NOMO-1 treated with DMSO at 0.1 percent for 48 hours (cell line): ENCODE measurements at regions not wholly inside any gene's neighbourhood (a gene's known extent, or its start where the extent isn't known, plus 50 kb on each side); places are given as distances from the start of the nearest gene placed in this dataset.
"Not testable (repeated sequence)": the region's sequence is repeated elsewhere in the genome, so short reads cannot be mapped to it uniquely, and the experiment has no call there.

Experiments
- DNase-seq: peaks from one replicate; lab custom pipeline; 2025; ENCODE audit not compliant: unreplicated experiment; lab: John Stamatoyannopoulos, UW

DNA sequence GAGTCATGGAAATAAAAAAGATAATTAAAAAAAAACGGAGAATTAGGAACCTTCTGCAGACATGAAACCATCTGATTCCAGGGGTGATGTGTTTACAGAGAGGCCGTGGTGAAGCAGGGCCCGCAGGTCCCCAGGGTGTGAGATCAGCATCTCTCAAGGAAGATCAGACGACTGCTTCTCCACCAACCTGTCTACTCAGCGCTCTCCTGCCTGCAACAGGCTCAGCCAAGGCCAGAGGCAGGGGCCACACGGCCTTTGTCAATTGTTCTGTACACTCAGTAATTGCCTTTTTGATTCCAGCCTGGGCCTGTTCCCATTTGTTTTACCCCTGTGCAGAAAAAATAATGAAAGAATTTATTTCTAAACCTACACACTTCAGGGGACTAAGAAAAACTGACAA is 124.6 kb downstream of the NXPE2 start:
- DNase-seq = no peak

DNA sequence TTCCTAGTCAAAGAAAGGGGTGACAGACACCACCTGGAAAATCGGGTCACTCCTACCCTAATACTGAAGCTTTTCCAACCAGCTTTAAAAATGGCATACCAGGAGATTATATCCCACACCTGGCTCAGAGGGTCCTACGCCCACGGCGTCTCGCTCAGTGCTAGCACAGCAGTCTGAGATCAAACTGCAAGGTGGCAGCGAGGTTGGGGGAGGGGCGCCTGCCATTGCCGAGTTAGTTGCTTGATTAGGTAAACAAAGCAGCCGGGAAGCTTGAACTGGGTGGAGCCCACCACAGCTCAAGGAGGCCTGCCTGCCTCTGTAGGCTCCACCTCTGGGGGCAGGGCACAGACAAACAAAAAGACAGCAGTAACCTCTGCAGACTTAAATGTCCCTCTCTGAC is 127.1 kb downstream of the NXPE2 start:
- DNase-seq = not testable (repeated sequence)

DNA sequence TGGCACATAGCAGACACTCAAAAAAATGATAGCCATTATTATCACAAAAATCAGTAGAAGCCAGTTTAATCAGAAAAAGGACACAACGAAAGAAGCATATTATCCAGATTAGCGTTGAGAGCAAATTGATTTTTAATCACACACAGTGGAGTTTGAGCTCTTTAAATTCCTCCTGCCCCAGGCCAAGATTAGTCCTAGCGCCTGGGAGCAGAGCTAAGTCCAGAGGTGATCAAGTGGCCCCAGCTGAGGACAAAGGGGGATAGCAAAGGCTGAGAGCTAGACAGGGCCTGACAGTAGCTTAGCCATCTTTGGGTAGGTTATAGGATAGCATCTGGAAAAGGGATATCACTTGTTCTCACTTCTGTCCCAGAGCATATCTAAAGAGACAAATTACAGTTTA is 133.6 kb downstream of the NXPE2 start:
- no peak for DNase-seq

DNA sequence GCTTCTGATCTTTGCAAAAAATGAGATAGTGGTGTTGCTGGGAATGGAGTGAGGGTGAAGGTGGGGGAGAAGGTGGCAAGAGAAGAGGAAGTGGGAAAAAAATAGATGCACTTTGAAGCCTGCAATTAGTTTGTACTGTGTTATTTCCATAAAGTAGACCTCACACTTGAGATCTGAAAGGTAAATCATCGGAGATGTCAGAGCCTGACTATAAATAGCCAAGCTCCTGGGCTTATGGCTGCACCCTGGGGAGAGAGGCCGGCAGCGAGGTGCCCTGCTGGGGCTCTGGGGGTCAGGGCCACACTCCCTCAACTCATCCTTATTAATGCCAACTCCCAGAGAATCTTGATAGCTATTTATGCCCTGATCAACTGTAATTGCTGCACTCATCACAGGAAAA is 134.4 kb downstream of the NXPE2 start:
- no peak for DNase-seq

DNA sequence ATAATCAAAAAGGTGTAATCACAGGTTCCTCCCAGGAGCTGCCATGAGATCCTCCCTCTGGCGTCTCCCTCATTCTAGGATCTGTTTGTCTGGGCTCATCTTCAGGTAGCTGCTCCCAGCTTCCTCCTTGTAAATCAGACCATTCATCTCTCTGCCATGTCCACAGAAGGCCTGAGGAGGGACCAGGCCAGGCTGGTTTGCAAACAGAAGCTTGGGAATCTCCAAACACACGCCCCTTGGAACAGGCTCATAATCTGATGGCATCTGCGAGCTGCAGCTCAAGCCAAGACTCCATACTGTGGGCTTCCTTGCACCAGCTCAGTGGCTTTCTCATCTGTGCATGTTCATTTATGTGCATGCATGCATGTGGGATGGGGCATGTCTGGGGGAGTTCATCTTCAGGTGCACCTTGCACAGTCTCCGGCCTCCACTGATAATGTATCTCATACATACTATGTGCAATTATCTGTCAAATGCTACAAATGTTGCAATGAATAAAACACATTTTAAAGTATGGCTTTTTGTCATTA is 134.9 kb downstream of the NXPE2 start:
- no peak for DNase-seq

DNA sequence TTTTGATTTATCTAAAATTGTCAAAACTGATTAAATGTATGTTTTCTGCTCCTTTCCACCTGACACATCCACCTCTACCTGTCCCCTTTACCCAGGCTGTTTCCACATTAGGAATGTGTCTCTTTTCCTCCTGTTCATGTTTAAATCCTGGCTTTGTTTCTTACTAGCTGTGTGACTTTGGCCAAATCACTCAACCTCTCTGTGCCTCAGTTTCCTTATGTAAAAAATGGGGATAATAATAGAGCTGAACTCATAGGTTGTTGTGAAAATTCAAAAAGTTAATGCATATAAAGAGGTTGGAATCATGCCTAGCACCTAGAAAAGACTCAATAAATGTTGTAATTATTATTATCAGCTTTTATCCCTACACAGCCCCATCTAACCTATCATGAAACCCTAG is 136.8 kb downstream of the NXPE2 start:
- no peak for DNase-seq

DNA sequence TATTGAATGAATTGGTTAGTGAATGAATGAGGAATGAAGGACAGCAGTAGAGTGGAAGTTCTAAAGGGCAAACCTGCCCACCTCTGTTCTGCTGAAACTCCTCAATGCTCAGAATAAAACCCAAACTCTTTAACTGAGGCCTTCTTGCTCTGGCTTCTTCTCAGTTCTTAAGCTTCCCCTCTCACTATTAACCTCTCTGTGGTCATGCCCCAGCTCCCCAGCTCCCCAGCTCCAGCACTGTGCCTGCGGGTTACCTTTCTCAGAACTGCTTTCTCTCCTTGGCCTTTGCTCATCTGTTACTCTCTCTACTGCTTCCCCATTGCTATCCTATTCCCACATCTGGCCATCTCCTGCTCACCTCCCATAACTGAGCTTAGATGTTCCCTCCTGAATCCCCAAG is 137.4 kb downstream of the NXPE2 start:
- DNase-seq = no peak

DNA sequence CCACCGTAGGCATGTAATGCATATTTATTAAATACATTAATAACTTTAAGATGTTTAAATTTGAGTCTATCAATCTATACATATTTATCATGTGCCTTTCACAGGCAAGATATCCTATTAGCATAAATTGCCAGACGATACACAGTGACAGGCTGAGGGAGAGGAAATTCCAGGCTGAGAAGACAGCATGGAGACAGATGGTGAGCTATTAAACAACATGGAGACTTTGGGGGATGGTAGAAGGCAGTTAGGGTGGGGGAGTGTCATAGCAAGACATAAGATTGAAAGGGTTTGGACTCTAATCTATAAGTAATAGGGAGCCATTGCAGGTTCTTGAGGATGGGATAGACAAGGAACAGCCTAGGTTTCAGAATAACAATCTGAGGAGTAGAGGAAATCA is 138.5 kb downstream of the NXPE2 start:
- DNase-seq = no peak

DNA sequence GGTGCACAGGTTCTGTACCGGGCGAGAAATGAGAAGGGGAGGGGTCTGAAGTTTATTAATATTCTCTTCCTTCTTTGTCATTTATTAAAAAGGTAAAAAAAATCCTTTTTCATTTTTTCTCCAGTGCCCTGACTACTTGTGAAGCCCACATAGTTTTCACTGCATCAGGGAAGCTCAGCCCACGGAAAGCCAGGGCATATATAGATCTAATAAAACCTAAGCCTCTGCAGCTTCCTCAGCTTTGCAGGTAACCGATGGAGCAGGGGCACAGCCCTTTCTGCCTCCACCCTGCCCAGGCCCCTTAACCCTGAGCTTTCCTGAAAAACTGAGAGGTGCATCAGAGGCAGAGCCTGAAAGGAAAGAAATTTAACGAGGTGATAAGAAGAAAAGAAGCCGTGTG is 140.1 kb downstream of the NXPE2 start:
- DNase-seq = no peak

DNA sequence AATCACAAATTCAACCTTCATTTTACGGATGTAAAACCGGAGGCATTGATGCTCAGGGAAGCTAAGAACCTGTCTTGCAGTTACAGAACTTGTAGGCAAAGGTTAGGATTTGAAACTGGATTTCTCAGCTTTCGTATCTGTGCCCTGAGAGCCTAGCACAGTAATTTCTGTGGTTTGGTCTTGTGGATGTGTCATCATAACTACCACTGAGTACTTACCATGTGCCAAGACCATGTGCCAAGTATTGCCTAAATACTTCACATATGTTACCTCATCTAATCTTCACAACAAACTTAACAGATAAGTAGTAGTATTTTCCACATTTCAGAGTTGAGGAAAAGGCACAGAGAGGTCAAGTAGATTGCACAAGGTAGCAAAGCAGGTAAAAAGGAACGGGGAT is 140.7 kb downstream of the NXPE2 start:
- DNase-seq = no peak

DNA sequence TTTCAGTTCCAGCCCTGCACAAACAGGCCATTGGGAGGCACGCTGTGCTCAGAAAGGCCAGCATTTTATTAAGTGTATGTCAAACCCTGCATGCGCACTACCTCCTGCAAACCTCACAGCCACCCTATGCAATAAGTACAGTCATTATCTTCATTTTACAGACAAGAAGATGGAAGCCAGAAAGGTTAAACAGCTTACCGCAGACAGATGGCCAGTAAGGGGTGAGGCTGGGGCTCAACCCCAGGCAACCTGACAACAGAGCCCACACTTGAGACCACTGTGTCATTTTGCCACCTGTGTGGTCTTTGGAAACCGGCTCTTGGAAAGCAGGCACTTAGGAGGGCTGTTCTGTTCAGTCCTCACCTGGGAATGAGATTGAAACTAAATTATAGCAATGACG is 142.3 kb downstream of the NXPE2 start:
- no peak for DNase-seq

DNA sequence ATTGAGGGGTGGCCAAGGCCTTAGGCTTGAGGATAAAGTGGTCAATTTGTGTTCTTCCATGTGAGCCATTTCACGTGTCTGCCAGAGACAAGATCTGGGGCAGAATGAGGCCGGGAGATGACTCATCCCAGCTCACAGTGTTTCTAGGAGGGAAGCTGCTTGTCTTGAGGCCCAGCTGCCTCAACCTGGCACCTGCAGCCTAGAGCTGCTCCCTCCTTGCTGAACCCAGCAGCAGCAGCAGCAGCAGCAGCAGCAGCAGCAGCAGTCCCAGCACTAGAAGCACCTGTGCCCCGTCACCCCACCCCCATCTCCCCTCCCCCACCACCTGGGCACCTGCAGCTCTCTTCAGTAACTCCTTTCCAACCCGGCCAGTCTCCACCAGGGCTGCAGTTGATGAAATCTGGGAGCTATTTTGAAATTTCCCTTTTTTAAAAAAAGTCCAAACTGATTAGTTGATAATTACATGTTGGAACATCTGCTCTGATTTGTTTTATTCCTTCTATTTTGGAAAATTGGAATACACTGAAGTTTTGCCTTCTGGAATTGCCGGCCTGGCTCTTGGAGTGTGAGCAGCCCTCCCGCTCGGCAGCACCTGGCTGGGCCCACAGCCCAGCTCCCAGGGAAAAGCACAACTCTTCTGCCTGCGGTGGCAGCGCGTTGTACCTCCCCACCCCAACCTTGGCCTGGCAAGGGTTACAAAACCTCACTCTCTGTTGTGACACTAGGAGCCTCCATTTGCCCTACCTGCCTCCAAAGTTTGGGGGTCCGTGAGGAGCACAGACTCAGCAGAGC is 143.5 kb downstream of the NXPE2 start:
- no peak for DNase-seq

DNA sequence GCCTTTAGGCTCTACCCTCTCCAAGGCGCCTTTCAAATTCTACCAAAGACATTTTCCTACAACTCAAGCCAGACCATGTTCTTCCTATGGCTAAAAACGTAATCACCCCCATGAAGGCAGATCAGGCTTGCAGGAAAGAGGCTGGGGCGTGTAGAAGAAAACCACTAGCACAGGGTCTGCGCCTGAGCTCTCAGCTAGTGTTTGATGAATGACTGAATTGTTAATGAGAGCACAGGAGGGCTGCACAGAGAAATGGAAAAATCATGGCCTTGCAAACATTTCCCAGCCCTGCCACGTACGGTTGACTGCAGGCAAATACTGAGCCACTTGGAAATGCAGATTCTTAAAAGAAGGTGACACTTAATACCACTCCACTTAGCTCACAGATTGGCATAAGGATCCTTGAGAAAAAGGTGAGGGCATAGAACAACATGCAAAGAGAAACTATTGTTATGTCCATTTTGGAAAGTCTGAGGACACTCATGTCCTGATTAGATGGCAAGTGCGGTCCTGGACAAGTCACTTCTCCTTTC is 148.6 kb downstream of the NXPE2 start:
- DNase-seq = no peak

DNA sequence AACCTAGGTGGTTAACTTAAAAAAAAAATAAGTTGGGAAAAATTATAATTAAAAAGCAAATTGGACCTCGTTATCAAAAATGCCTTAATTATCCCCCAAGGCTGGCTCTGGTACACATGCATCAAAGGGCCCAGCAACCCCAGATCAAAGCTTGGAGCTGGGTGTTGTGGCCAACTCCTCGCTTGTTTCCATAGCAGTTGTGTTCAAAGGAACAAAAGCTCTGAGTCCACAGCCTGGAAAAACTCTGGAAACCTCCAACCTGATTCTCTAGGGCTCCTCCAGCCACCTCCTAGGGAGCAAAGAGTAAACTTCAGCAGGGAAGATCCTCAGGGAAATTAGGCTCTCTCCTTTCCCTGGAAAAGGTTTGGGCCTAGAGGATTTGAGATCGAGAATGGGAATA is 149.4 kb downstream of the NXPE2 start:
- no peak for DNase-seq

DNA sequence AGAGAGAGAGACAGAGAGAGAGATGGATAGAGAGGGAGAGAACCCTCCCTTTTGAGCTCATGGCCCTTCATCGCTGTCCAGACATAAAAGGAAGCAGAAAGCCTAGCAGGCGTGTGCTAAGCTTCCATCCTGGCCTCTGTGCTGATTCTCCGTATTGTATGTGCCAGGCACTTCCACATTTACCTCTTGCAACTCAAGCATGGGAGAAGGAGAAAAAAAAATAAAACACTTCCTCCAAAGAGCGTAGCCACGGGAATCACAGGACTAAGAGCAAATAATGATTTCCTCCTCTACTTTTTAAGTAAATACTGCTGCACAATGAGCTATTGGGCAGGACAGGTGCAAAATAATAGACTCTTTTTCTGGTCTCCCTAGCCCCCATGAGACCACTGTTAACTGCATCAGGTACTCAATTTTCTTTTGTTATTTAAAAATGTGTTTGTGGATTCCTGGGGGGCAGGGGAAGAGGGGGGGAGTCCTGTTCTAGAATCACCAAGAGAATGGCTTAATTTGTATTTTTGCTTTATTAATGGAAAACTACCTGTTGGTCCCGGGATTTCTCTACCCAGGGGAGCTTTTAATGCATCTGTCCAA is 154.3 kb downstream of the NXPE2 start:
- no peak for DNase-seq

DNA sequence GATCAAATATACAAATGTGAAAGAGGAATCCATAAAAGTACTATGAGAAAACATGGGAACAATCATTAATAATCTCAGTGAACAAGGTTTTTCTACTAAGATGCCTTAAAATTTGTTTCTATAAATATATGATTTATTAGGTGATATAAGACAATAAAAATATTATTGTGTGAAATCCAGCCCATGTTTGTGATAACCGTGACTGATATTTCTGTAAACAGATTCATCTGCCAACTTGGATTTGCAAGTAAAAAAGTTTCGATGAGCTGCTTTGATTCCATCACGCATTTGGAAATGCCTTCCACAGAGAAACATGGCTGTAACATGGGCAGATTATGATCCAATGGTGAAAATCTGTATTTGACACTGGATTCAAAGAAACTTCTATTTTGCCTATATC is 157.8 kb downstream of the NXPE2 start:
- no peak for DNase-seq

DNA sequence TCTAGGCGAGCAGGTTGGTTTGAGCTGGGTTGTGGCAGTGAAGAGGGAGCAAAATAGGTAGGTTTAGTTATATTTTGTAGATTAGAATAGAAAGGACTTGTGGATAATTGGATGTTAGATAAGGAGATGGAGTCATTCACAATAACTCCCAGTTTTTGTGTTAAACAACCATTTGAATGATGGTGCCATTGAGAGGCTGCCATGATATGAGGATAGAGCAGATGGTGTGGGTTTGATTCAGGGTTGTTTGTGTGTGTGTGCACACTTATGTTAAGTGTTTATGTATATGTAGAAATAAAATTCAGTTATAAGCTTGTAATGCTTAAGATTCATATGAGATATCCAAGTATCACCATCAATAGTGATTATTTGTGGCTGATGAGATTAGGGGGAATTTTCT is 166.6 kb downstream of the NXPE2 start:
- no peak for DNase-seq

DNA sequence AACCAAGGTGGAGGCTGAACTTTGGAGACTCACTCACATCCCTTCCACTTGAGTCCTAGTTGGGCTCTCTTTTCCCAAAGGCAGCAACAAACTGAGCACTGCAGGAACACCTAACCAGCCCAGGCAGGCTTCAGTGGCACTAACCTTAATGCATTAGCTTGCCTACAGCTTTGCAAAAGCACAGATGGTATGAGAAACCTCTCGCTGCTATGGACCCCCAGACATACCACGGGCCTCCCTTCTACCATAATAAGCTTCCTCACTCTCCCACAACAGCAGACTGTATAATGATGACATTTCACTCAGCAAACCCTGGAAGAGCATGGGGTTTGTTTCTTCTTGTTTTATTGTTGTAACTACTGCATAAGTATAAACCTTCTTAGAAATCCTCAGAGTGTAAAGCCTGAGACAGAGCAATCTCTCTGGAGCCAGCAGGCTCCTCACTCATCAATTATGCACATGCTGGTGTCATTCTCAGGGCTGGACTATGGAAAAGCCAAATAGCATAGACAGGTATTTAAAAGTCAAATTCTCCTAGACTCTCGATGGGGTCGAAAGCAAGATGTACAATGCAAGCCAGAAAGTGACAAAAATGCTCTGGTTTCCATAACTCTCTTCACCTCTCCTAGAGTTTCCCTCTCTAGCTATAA is 167.6 kb downstream of the NXPE2 start:
- no peak for DNase-seq

DNA sequence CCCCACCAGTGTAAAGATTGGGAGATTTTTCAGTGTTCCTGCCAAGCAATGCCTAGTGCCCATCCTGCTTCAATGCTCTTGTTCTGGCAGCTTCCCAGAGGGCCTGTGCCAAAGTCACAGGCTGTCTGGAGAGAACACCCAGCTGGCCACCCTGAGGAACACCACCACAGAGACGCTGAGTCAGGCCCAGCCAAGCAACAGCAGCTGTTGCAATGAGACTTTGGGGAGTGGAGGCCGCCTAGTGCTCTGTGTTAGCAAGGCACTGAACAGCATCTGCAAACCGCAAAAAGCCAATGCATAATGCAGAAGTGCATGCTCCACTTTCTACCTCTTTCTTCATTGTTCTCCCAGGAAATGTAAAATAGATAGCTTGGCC is 168.1 kb downstream of the NXPE2 start:
- no peak for DNase-seq

DNA sequence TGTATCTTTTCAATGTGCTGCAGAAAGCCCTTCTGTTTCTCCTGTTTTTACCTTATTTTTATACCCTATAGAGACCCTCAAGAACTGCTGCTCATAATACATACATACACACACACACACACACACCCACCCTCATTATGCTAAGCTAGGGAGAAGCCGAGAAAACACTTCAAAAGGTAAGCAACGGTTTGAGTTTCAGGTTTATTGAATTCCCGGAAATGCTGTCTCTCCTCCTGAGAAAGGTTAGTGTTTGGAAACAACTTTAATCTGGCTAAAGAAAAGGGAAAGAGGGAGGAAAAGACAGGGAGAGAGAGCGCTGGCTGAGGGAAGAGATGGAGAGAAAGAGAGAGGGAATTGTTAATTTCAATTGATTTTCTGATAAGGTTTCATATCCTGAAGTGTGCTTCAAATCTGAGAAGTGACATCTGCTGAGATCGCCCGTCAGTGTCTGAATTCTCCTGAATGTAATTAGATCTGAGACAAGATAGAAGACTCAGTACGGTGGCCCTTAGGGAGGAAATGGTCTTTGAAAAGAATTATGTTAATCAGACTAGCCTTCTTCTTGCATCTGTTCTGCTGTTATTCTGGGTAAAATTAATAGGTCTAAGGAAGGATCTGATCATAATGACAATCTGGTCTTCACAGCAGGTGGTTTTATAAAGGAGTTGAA is 169.1 kb downstream of the NXPE2 start:
- no peak for DNase-seq

DNA sequence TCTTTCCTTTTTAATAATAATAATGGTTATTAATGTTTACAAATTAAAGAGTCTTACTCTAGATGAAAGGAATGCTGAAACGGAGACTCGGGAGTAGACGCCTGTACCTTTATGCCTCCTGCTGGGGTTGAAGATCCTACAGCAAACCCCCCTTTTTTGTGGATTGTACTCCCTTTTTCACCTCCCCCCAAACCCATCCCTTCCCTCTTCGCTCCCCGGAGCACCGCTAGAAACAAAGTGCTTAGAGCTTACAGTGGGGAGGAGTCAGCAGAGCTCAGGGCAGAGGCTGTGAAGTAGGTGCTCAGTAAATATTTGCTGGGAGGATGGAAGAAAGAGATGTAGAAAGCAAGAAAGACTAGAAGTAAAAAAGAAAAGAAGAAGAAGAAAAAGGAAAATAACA is 169.7 kb downstream of the NXPE2 start:
- no peak for DNase-seq

DNA sequence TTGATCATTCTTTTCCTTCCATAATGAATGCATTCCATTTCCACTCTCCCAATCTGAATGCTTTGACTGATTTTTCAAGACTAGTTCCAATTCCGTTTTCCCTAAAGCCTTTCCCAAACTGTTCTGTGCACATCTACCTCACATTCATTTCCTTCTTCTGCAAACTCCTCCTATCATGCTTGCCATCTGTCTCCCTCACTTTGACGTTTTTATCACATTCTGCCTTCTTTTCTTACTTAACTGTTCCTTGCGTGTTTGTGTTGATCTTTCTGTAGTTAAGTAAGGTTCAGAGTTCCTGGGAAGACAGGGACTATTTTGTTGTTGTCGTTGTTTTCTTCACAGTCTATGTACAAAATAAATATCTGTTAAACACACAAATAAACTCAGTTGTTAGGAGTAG is 179.0 kb downstream of the NXPE2 start:
- DNase-seq = no peak
